Prostate gland (tissue), 2 donors: ENCODE measurements at regions not wholly inside any gene's neighbourhood (a gene's known extent, or its start where the extent isn't known, plus 50 kb on each side); places are given as distances from the start of the nearest gene placed in this dataset.

Experiments
- CTCF ChIP-seq, 4 experiments: fragments of 200-600 bp in 2 of 4; fragments of 450-650 bp in 2 of 4; sonication (generic) in 2 of 4; IDR thresholded peaks; 1 replicate in 3 of 4; 2 replicates in 1 of 4; pipeline ENCODE4 v1.5.1; 2016 to 2019; ENCODE audit warnings: antibody characterized with exemption in 4 of 4, mild to moderate bottlenecking in 2 of 4, moderate library complexity in 2 of 4
- POLR2A ChIP-seq: fragments of 450-650 bp; IDR thresholded peaks from one replicate; pipeline ENCODE4 v1.6.1; 2016; ENCODE audit warnings: antibody characterized with exemption, mild to moderate bottlenecking

GRCh38 chr2:83613178-83613577 is 845.9 kb downstream of the SUCLG1 start:
- TF ChIP-seq CTCF (IDR thresholded peaks at IDR 0.05) = no peak
- TF ChIP-seq POLR2A = no peak
